Colon (tissue), 2 donors: ENCODE measurements at regions not wholly inside any gene's neighbourhood (a gene's known extent, or its start where the extent isn't known, plus 50 kb on each side); places are given as distances from the start of the nearest gene placed in this dataset.
"Not testable (repeated sequence)": the region's sequence is repeated elsewhere in the genome, so short reads cannot be mapped to it uniquely, and the experiment has no call there.

Experiments
- FAIRE-seq: peaks from 2 replicates; lab custom pipeline; 2012; peaks lifted over from hg19 to GRCh38; lab: Jason Lieb, UNC
- donor health status: control.
- donor health status: control.

DNA sequence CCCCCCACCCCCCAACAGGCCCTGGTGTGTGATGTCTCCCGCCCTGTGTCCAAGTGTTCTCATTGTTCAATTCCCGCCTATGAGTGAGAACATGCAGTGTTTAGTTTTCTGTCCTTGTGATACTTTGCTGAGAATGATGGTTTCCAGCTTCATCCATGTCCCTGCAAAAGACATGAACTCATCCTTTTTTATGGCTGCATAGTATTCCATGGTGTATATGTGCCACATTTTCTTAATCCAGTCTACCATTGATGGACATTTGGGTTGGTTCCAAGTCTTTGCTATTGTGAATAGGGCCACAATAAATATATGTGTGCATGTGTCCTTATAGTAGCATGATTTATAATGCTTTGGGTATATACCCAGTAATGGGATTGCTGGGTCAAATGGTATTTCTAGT is 54.0 kb downstream of the ZCCHC13 start:
- FAIRE-seq: not testable (repeated sequence)

DNA sequence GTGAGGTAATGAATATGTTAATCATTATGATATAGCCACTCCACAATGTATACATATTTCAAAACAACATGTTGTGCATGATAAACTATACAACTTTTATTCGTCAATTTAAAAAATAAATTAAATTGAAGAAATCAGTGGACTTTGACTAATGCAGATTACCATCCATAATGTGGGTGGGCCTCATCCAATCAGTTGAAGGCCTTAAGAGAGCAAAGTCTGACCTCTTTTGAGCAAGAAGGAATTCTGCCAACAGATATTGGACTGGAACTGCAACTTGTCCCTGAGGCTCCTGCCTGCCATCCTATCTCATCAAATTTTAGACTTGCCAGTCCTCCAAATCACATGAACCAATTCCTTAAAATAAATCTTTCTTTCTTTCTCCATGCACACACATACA is 57.4 kb upstream of the SLC16A2 start:
- FAIRE-seq: peak; percentile 94

DNA sequence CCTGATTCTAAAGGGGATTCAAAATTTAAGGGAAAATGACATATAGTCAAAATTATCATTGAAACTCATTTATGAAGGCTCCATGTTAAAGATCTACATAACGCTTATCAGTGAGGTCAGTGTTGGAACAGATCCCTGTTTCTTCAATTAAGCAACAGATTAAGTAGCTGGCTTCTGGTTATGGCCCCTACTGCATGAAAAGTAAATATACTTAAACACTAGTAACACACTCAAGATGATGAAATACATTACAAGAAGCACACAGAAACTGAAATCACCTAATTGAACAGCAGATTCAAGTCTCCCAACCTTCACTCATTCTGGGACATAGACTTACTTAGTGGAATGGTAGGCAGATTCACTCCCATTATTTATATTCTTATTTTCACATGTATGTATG is 51.6 kb upstream of the SLC16A2 start:
- FAIRE-seq: no peak

DNA sequence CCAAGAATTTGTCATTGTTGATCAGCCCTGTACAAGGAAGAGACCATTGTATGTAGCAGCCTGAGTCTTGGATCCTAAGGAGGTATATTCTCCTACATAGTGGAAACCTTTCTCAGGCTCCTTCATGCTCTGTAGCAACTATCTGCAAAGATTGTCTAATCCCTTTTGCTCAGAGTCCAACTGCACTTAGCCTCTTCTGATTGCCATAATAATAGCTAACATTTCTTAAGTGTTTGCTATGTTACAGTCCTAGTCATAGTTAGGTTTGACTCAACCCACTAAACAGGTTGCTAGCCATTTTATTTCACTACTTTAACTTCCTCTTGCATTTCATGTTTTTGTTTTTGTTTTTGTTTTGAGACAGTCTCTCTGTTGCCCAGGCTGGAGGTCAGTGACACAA is 50.8 kb upstream of the SLC16A2 start:
- no peak for FAIRE-seq

DNA sequence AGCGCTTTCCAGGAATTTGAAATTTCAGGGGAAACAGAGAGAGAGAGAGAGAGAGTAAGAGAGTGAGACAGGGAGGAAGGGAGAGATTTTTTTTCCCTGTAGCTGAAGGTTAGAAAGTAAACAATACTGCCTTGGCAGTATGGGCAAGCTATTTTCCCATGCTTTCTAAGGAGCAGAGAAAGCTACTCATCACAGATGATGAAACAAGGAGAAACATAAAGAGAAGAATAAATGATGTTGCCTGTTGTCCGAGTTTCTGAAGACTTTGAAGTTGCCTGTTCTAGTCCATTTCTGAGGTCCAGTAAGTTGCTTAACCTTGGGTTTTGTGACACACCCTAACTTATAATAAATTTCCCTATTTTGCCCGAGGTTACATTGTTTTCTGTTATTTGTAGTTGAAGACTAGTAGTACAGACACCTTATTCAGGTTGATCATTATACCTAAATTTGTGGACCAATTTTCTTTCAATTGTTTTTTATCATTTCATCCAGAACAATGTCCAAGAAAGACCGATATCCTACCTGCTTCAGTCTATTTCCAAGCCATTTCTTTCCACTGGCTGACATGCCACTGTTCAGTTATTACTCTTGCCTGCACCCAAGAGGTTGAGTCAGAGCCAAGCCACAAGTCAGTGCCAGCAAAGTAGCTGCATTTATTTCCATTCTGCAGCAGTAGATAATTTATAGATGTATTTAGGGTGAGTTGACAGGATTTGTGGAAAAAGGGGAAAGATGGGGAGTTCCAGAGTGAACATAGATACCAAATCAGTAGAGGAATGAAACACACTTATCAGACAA is 49.7 kb upstream of the SLC16A2 start:
- FAIRE-seq: no peak
